ENCODE measurements at regions not wholly inside any gene's neighbourhood (a gene's known extent, or its start where the extent isn't known, plus 50 kb on each side); places are given as distances from the start of the nearest gene placed in this dataset.

GRCh38 chr11:10631761-10632160 lies 61.8 kb downstream of the IRAG1 start:
- Histone ChIP-seq H3K9ac (no peak overlapping the region), H3K4me2 (ENCODE audit: low read length) (no peak overlapping the region), H3K4me3 (ENCODE audit: low read depth, low read length) (no peak overlapping the region), H3K79me2 (no peaks in the 10 kb centered on the region), H3K27me3 (ENCODE audit: control insufficient read depth, insufficient read depth, low read length) (no peaks in the 10 kb centered on the region), H3K4me1 (no peaks in the 10 kb centered on the region), H3K27ac (no peak overlapping the region), H2AFZ (no peak overlapping the region), H3K9me3 (ENCODE audit: control insufficient read depth, low read length) (no peaks in the 10 kb centered on the region), H3K36me3 (ENCODE audit: control insufficient read depth, insufficient read depth, low read length) (no peaks in the 10 kb centered on the region)
- no peak for TF ChIP-seq CTCF (IDR thresholded peaks at IDR 0.05)

DNA sequence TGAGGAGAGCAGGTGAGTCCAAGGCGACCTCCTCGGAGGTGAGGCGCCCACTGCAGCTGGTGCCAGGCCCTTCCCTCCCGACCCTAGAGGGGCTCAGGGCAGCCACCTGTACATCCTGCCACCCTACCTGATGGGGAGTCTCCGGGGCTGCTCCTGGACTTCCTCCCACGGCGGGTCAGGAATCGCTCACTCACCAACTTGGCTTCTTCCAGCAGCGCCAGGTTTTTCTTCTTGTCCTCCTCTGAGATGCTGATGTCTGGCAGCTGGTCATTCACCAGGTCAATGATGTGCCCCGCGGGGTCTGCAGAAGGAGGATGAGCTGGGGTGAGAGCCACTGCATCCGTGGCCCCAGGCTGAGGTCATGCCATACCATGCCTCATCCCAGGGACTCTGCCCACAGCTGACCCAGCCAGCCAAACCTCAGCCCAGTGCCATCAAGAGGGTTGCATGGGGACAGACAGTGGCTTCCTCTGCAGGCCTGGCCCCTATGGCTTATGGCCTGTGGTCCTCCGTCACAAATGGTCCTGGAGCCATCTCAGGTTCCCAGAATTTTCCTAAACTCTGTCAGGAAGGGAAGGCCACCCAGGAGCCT lies 61.0 kb upstream of the LYVE1 start:
- Histone ChIP-seq H3K9me3 (ENCODE audit: control insufficient read depth, low read length) (no peaks in the 10 kb centered on the region), H3K4me3 (ENCODE audit: low read depth, low read length) (no peak overlapping the region), H3K27me3 (ENCODE audit: control insufficient read depth, insufficient read depth, low read length) (no peaks in the 10 kb centered on the region), H3K4me1 (peaks cover 1% of the 10 kb centered on the region), H2AFZ (no peak overlapping the region), H3K9ac (no peak overlapping the region), H3K36me3 (ENCODE audit: control insufficient read depth, insufficient read depth, low read length) (no peaks in the 10 kb centered on the region), H3K79me2 (no peaks in the 10 kb centered on the region), H3K27ac (no peak overlapping the region), H3K4me2 (ENCODE audit: low read length) (no peak overlapping the region)
- no peak for TF ChIP-seq CTCF (IDR thresholded peaks at IDR 0.05)

GRCh38 chr11:10628508-10629236 lies 60.2 kb upstream of the LYVE1 start:
- Histone ChIP-seq H3K79me2 (no peaks in the 10 kb centered on the region), H3K4me2 (ENCODE audit: low read length) (no peak overlapping the region), H3K27me3 (ENCODE audit: control insufficient read depth, insufficient read depth, low read length) (no peaks in the 10 kb centered on the region), H2AFZ (no peak overlapping the region), H3K27ac (no peak overlapping the region), H3K36me3 (ENCODE audit: control insufficient read depth, insufficient read depth, low read length) (no peaks in the 10 kb centered on the region), H3K9ac (no peak overlapping the region), H3K4me3 (ENCODE audit: low read depth, low read length) (no peak overlapping the region), H3K9me3 (ENCODE audit: control insufficient read depth, low read length) (no peaks in the 10 kb centered on the region), H3K4me1 (peaks cover 10% of the 10 kb centered on the region)
- no peak for TF ChIP-seq CTCF (IDR thresholded peaks at IDR 0.05)

DNA sequence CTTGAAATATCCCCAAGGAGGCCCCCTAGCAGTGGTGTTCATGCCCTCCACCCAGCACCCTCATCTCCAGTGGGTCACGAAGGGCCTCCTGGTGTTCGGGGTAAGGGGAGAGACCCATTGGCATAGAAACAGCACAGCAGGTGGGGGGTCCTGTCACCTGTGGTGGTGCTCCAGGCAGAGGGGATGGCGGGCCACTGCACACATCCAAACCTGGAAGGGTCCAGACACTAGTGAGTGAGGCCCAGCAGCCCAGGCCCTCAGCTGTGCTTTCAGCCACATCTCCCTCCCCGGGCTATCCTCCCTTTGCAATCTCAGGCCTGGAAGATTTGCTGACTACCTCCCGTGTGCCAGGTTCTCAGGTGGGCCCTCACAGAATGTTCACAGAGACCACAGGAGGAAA lies 59.4 kb upstream of the LYVE1 start:
- peaks cover 10% of the 10 kb centered on the region for H3K4me1 ChIP-seq

More for the DNA sequence above, 59.4 kb upstream of the LYVE1 start:
- TF ChIP-seq CTCF (IDR thresholded peaks at IDR 0.05), result no peak
- no peak overlapping the region for H2AFZ ChIP-seq
- H3K4me2 ChIP-seq (ENCODE audit: low read length), result no peak overlapping the region
- H3K79me2 ChIP-seq, result no peaks in the 10 kb centered on the region
- no peak overlapping the region for H3K4me3 ChIP-seq (ENCODE audit: low read depth, low read length)
- no peaks in the 10 kb centered on the region for H3K36me3 ChIP-seq (ENCODE audit: control insufficient read depth, insufficient read depth, low read length)
- H3K9me3 ChIP-seq (ENCODE audit: control insufficient read depth, low read length), result no peaks in the 10 kb centered on the region
- no peak overlapping the region for H3K27ac ChIP-seq
- H3K27me3 ChIP-seq (ENCODE audit: control insufficient read depth, insufficient read depth, low read length), result no peaks in the 10 kb centered on the region
- no peak overlapping the region for H3K9ac ChIP-seq
